Middle frontal gyrus (tissue), 1 donor: ENCODE measurements at regions not wholly inside any gene's neighbourhood (a gene's known extent, or its start where the extent isn't known, plus 50 kb on each side); places are given as distances from the start of the nearest gene placed in this dataset.

Experiments
- DNase-seq: peaks from one replicate; pipeline ENCODE4 v3.0.0-alpha.2; 2015; ENCODE audit warnings: low spot score; ENCODE audit errors: extremely low spot score

DNA sequence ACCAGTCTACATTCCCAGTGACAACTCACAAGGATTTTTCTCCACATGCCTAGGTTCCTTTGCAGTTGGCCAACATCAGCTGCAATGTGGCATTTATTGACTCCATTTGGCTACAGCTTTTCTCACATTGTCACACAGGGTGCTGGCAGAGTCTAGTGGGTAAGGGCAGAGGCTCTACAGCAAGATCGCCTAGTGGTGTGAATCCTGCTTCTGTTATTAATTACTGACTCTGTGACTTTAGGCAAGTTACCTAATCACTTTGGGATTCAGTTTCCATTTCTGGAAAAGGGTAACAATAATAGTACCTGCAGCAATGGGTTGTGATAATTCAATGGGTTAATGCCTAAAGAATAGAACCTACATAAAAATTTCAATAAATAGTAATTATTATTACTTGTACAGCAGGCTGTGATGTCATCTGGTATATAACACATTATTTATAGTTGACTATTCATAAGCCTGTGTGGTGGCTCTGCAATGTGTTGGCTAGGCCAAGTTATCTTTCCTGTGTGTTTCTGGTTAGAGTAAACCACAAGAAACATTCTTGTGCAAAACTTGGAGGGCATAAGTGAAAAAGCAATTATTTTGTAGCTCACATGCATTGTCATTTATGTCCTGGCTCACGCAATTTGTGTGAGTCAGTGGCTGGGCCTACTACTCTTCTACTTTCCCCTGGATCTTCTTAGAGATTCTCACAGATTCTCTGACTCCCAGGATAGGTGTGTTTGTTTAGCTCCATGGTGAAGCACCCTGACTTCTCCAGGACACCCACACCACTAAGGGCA is 59.5 kb downstream of the PTGS2 start:
- no peak for DNase-seq

DNA sequence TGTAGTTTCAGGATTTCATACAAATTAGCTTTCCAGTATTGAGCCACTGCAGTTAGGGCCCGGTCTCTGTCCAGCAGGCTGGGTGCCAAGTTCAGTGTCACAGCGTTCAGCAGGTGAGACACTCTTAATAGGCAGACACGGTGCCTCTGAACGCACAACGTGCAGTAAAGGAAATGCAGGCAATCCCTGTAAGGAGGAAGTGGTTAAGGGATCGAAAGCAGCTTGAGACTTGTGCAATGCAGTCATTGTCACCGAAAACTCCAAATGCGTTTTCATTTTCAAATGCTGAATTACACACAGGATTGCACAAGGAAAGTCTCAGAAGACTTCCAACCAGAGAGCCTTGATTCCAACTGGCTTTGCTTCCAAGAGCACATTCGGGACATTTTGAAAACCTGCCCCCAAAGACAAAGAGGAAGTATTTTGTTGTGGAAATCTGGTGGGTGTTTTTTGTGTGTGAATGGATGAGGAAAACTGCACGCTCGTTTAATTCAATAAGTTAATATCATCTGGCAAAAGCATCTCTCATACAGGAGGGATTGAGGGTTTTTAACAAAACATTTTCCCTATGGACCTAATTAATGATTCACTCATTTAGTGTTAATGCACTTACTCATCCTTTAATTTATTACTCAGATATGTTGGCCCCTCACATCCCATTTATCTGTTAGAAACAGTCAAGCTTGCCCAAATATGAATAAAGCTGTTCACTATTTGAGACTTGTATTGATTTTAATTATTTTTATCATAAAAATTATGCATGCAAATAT is 61.6 kb downstream of the PTGS2 start:
- no peak for DNase-seq

DNA sequence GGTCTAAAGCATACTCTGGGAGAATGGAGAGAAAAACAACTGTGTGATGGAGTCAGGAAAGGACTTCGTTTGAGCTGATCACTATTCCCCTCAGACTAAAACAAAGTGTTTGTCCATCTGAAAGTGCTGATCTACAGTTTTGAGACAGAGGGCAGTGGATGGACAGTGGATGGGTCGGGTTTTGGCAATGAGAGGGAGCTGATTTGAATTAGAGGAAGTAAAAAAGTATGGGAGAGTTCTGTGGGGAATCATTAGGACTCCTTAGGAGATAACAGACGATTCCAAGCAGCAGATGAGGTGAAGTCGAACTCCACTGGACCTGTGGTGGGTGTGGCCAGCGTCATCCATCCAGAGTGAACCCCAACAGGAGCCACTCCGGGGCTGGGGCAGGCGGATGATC is 62.3 kb downstream of the PTGS2 start:
- DNase-seq: no peak

- DNase-seq: no peak
Measured at GRCh38 chr1:186616511-186616910, 63.7 kb downstream of the PTGS2 start.

- DNase-seq: no peak
Measured at GRCh38 chr1:186615332-186615731, 64.9 kb downstream of the PTGS2 start.

DNA sequence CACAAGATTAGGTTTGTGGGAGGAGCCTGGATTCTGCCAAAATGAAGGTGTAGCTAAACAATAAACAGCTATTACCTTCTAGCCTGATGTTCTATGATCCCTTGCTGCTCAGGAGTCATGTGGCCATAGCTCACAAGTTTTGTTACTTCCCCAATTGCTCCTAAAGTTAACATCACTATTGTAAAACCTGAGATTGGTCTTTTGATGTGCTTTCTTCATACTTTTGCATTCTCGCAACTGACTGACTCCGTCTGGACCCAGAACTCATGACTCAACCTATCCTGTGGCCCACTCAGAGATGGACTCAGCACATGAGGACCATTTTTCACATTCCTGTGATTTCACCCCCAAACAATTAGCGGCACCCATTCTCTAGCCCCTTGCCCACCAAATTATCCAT is 69.1 kb downstream of the PTGS2 start:
- DNase-seq: no peak

DNA sequence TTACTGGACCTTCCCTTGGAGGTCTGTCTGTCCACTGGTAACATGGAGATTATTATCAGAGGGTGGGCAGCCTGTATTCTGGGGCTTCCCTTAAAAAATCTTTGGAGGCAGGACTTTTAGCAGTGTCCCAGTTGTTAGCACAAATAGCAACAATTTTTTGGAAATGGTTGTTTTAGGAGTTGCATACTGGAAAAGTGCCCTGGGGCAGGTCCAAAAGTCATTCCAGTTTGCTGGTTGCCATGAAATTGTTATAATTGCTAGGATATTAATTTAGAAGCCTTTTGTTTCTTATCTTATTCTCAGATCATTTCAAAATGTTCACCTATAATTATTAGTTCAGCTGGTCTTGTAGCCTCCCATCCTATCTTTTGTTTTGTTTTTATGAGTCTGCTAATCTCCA is 71.0 kb downstream of the PTGS2 start:
- no peak for DNase-seq

DNA sequence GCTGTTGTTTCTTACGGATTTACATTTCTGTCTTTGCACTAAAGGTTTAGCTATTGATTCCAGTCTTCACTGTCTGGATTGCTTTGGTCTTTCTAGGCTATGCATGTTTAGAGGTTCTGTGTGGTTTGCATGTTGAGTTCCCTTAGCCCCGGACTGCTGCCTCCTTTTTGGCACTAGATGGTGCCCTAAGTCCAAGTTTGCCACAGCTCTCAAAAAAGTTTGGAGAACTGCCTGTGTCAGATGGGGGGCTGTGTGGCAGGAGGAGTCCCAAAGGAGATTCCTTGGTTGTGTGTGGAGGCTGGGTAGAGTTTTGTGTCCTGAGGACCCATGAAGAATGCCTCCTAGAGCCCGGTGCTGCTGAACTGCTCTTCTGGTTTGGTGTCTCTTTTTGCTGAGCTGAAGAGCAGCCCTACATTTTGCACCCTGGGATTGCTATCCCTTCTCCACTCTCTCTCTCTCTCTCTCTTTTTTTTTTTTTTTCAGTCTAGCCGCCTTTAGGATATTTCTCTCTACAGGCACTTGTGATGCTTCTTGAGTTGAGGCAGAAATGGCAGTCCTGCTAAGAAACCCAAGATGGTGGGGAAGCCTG is 74.4 kb downstream of the PTGS2 start:
- DNase-seq: no peak

GRCh38 chr1:186595969-186596368 is 84.3 kb downstream of the PTGS2 start:
- DNase-seq: no peak

DNA sequence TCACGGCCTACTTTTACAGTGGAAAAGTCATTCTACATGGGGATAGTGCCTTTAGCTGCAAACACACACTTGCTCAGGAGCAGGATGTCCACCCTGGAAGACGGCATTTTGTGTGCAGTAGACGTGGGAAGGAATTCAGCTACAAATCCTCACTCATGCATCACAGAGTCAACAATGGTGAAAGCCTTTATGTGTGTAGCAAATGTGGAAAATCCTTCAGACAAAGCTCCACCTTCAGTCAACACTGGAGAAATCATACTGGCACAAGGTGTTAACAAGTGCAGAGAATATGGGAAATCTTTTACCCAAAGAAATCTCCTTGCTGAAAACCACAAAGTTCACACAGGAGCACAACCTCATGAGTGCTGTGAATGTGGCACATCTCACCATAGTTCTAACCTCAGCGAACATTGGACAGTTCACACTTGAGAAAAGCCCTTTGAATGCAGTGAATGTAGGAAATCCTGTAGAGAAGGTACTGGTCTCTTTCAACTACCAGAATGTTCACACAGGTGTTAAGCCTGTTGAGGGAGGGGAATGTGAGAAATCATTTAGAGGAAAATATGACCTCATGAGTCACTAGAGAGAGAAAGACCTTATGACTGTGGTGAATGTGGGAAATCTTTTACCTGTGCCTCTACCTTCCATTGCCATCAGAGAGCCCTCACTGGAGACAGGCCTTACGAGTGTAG is 101.8 kb downstream of the PTGS2 start:
- DNase-seq: no peak

DNA sequence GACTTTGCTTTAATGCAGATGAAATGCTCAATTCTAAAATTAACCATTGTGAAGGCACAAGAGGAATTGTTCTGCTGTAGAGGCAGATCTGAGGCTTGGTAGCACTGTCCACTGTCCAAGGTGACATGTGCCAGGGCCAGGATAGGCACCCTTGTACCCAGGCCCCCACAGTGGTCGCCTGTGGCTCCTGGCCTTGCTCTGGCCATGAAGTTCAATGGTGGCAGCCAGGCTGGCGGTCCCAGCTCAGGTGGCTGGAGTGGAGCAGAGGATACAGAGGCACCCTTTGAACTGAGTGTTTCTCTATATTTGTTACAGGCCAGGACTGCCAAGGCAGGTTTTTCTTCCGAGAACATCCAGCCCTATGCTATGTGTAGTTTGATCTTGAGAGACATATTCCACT is 102.6 kb downstream of the PTGS2 start:
- no peak for DNase-seq

DNA sequence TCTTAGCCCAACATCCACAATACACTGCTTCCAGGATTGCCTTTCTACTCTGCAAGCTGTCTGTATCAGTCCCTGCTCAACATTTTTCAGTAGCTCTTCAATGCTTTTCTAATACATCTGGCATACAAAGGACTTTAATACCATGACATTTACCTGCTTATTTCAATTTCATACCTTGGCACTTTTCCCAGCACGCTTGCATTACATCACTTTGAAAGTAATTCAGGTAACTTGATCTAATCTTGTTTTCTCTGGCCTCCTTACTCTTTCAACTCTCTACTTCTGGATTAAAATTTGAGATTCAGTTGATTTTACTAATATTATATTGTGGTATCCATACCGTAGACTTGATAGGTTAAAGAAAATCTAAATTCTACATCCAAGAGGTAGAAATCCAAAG is 103.0 kb downstream of the PTGS2 start:
- no peak for DNase-seq

DNA sequence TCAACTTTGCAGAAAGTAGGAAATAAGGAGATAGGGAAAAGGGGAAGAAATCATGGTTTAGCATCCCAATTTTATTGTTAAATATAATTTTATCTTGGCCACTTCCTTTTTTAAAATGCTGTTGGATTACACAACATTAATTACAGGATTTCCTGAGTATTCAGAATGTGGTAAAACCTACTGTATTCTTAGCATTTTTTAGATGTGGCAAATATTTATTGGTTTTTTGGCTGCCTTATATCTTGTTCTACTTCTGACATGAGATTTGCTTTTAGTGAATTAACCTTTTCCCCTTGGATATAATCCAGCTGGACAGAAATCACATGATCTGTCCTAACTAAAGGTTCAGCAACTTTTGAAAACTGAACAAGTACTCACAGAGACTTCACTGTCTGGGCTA is 104.9 kb downstream of the PTGS2 start:
- DNase-seq: no peak

DNA sequence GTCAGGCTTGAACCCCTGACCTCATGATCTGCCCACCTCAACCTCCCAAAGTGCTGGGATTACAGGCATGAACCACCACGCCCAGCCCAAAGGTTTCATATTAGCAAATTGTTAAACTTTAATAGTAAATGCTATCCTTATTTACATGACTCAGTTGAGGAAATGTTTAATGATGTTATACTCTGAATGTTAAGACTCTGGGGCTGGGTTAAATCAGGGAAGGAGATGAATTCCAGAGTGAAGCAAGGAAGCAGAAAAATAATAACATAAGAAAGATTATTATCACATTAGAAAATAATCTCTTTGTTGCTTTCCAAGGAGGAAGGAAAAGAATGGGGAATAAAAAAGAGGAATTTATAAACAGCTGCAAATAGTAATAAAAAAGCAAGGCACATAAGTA is 105.3 kb downstream of the PTGS2 start:
- no peak for DNase-seq

GRCh38 chr1:186572509-186572908 is 107.7 kb downstream of the PTGS2 start:
- DNase-seq: no peak

- DNase-seq: no peak
Measured at GRCh38 chr1:186571771-186572170, 108.5 kb downstream of the PTGS2 start.

GRCh38 chr1:186569856-186570255 is 108.9 kb upstream of the PDC start:
- no peak for DNase-seq

DNA sequence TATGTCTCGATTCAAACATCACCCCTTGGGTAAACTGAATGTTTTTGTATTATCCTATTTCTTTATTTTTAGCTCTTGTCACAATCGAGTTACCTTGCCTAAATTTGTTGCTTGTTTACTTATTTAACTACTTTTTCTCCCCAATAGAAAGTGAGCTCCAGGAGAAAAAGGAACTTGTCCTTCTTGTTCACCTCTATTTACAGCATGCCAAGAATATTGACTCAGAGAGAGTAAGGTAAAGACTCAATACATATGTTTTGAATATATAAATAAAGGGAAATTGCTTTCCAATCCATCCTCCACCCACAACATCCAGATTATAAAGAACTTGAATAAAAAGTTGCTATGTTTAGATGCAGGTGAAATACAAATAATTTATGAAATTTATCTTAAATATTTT is 107.3 kb upstream of the PDC start:
- no peak for DNase-seq

- DNase-seq: no peak
Measured at GRCh38 chr1:186566140-186566855, 105.4 kb upstream of the PDC start.

DNA sequence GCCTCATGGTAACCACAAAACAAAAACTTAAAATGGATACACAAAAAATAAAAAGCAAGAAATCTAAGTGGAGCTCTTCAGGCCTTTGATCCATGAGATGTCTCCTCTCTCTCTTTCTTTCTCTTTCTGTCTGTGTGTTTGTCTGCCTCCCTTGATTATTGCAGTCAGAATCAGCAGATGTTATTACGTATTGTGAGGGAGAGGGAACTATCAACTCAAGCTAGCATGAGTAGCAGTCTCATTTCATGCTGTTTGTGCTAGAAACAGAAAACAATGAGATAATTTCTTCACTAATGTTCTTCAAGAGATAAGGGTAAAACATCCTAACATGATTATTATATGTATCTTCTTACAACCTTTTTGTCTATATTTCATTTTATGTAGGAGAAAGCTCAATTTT is 103.7 kb upstream of the PDC start:
- no peak for DNase-seq

GRCh38 chr1:186559601-186560116 is 98.7 kb upstream of the PDC start:
- DNase-seq: no peak
